Adipose tissue (tissue), 3 donors: ENCODE measurements at regions not wholly inside any gene's neighbourhood (a gene's known extent, or its start where the extent isn't known, plus 50 kb on each side); places are given as distances from the start of the nearest gene placed in this dataset.

Source experiments
- H3K27ac ChIP-seq: one replicate; pipeline ENCODE4 v1.5.1; 2013; ENCODE audit warnings: low read depth, low read length
- WGBS, 3 donors: extraction: QIAGEN DNeasy Blood & Tissue Kit; methylation state at CpG; one replicate each; pipeline ENCODE4 v1.1.7; 2013; 5-methylcytosine and 5-hydroxymethylcytosine counted together
- donor health status: healthy with polysubstance abuse.
- donor health status: Bipolar disorder and iron deficiency.
- donor health status: healthy.

DNA sequence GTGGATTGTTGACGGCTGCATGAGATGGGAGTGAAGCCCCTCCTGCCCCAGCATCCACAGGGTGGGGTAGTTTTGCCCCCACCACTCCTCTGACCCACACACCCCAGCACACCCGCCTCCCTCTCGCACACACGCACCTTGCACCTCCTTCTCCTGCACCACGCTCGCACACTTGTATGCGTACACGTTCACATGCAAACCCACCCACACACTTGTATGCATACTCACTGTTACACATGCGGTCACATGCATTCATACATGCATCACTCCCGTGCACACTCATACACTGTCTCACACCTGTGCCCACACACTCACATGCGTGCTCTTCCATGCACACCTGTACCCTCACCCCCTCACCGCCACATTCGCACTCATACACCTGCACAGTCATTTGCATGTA lies 70.5 kb upstream of the CIBAR2 start:
- no peak overlapping the region for H3K27ac ChIP-seq
- 94 to 96% (median 94%) methylated on average over 13 of the region's 13 CpGs for WGBS, 3 donors

DNA sequence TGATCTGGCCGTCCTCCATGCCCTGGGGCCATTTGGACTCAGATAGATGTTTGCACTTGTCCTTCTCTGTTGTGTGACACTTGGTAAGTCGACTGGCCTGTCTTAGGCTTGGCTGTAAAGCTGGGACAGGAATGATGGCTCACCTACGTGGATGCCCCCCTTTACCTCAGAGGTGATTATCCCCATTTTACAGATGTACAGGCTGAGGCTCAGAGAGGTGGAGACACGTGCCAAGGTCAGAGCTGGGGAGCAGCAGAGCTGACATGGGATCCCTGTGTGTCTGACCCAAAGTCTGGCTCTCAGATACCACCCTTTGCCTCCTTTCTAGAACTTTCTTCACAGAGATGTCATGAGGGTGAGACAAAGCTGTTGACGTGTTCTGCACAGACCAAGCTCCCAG lies 71.3 kb upstream of the CIBAR2 start:
- 91 to 92% (median 91%) methylated on average over 5 of the region's 5 CpGs for WGBS, 3 donors
- H3K27ac ChIP-seq = no peak overlapping the region

DNA sequence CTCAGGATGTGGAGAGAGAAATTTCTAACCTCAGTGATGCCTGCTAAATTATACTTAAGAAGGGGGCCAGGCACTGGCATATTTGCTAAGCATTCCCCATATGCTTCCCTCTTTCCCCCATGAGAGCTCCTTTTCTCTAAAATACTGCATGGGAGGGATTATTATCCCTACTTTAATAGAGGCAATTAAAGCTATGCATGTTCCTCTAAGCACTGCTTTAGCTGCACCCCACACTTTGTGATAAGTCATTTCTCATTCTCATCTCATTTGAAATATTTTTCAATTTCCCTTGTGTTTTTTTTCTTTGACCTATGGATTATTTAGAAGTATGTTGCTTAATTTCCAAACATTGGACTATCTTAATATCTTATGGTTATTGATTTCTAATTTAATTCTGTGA lies 72.1 kb upstream of the CIBAR2 start:
- H3K27ac ChIP-seq = no peak overlapping the region

GRCh38 chr16:85185303-85186100 lies 73.2 kb upstream of the CIBAR2 start:
- H3K27ac ChIP-seq = no peak overlapping the region
- WGBS, 3 donors = 89 to 92% (median 90%) methylated on average over 22 of the region's 22 CpGs

DNA sequence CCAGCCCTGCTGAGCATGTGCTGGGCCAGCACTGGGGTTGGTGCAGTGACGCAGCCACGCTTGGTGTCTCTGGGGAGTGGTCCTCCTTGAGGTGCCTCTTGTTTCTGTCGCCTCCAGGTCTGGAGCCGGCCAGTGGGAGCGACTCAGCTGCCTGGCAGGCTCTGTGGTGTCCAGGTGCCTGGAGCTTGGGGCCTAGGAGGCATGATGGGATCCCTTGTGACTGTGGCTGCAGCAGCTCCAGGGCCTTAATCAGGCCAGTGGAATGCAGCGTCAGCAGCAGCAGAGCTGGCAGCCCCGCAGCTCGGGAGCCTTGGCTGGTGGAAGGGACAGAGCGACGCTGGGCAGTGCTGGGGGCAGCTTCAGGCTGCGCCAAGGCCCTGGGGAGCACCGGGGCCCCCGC lies 74.7 kb upstream of the CIBAR2 start:
- 65 to 85% (median 72%) methylated on average over 13 of the region's 13 CpGs for WGBS, 3 donors
- H3K27ac ChIP-seq = no peak overlapping the region

- no peak overlapping the region for H3K27ac ChIP-seq
- 76 to 90% (median 85%) methylated on average over 12 to 13 of the region's 13 CpGs for WGBS, 3 donors
Observed at GRCh38 chr16:85187447-85187846, 75.2 kb upstream of the CIBAR2 start.

DNA sequence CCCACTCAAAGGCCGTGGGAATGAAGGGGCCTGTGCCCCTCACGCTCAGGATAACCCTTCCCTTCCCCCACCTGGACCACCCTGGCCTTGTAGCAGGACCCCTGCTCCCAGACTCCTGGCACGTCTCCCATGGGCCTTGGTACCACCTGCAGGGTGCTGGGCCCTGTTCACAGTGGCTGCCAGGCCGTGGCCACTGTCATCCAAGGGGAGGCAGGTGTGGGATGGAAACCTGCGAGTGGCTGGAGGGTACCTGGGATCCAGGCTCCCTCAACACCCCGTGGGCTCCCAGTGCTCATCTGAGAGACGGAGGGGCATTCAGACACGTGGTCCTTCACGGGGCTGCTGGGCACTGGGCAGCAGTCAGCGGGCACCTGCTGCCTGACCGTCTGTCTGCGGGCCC lies 75.6 kb upstream of the CIBAR2 start:
- WGBS, 3 donors = 91 to 94% (median 92%) methylated on average over 11 to 12 of the region's 12 CpGs
- H3K27ac ChIP-seq = no peak overlapping the region

GRCh38 chr16:85188822-85189672 lies 76.8 kb upstream of the CIBAR2 start:
- H3K27ac ChIP-seq = no peak overlapping the region
- 41 to 87% (median 71%) methylated on average over 3 of the region's 3 CpGs for WGBS, 3 donors

DNA sequence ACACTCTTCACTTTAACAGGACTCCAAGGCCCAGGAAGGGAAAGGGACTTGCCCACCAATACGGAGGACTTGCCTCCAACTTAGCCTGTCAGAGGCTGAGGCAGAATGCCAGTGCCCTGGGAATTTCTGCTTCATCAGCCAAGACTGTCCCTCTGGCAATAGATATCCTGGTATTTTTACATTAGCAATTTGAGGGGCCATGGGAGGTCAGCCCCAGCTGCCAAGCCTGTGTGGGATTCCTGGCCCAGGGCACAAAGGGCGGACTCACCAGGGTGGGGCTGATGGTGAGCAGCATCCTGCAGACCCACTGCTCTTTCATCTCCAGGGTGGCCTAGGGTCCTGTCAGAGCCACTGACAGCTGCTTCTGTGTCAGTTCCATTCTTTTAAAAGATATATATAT lies 78.3 kb upstream of the CIBAR2 start:
- no peak overlapping the region for H3K27ac ChIP-seq
- WGBS, 3 donors = 76 to 85% (median 80%) methylated on average over 2 of the region's 2 CpGs

GRCh38 chr16:85191341-85191965 lies 79.2 kb upstream of the CIBAR2 start:
- no peak overlapping the region for H3K27ac ChIP-seq
- WGBS, 3 donors = 91 to 93% (median 92%) methylated on average over 19 of the region's 19 CpGs

DNA sequence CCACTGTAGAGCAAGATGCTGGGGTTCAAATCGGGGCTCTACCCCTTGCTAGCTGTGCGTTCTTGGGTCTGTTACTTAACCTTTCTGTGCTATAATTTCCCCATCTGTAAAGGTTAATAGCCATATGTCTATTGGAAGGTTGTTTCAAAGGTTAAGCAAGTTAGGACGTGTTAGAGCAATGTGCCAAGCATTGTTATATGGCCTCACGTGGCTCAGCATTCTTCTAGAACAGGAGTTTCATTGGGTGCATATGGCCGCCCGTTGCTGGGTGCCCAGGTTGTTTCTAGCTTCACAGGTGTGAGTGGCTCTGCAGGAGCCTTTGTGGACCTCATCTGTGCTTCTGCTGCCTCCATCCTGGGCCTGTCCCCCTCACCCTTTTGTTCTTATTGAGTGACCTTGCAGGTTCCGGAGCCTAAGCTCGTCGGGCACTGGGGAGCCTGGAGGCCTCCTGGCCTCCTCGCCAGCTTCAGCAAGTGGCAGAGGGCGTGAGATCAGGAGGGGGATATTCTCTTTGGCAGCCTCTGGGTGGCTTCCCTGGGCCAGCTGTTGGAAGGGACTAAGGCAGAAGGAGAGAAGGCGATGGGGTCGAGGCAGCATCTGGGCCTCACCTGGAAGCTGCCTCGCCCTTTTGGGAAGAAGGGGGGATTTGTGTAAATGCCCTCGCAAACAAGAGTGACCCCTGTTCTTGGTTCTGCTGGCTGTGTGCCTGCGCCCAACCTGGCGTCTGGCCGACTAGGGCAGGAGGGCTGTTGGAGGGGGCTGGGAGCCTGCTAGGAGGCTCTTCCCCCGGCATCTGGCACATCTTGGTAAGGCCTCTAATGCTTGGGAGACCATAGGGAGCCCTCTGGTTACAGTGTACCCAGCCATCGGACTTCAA lies 80.2 kb upstream of the CIBAR2 start:
- WGBS, 3 donors = 75 to 81% (median 76%) methylated on average over 20 of the region's 20 CpGs
- H3K27ac ChIP-seq = no peak overlapping the region

- 74 to 85% (median 74%) methylated on average over 6 of the region's 6 CpGs for WGBS, 3 donors
- H3K27ac ChIP-seq = no peak overlapping the region
Observed at GRCh38 chr16:85193115-85193493, 80.8 kb upstream of the CIBAR2 start.

DNA sequence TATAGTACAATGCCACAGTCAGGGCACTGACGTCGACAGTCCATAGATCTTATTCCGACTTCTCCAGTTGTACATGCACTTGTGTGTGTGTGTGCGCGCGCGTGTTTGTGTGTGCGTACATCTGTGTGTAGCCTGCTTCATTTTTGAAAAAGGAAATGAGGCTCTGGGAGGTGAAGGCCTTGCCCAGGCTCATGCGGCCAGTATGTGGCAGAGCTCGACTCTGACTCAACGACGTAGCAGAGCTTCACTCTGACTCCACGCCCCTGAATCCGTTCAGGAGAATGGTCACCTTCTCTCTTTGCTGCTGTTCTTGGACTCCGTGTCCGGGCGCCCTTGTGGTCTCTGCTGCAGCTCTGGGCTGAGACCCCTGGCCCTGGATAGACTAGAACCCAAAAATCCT lies 81.6 kb upstream of the CIBAR2 start:
- H3K27ac ChIP-seq = no peak overlapping the region
- 94 to 97% (median 97%) methylated on average over 17 of the region's 17 CpGs for WGBS, 3 donors

GRCh38 chr16:85194307-85195270 lies 82.3 kb upstream of the CIBAR2 start:
- no peak overlapping the region for H3K27ac ChIP-seq

DNA sequence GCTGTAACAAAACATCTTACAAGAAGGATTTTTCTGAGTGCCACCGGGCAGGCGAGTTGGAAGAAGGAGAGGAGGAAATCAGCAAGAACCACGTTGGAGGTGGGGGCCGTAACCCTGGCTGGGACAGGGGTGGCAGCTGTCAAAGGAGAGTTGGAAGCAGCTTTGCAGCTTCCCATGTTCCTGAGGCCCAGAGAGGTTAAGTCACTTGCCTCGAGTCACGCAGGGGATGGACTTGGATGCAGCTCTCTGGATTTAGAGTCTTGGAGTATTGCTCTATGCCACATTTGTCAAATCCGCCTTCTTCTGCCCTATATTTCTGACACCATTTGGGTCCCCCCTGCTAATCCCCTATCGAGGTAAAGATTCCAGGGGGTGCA lies 83.0 kb upstream of the CIBAR2 start:
- H3K27ac ChIP-seq = no peak overlapping the region
- 78 to 83% (median 81%) methylated on average over 8 of the region's 8 CpGs for WGBS, 3 donors

More at GRCh38 chr16:85194307-85195270, 82.3 kb upstream of the CIBAR2 start:
- WGBS, 3 donors = 90 to 92% (median 90%) methylated on average over 15 of the region's 15 CpGs

DNA sequence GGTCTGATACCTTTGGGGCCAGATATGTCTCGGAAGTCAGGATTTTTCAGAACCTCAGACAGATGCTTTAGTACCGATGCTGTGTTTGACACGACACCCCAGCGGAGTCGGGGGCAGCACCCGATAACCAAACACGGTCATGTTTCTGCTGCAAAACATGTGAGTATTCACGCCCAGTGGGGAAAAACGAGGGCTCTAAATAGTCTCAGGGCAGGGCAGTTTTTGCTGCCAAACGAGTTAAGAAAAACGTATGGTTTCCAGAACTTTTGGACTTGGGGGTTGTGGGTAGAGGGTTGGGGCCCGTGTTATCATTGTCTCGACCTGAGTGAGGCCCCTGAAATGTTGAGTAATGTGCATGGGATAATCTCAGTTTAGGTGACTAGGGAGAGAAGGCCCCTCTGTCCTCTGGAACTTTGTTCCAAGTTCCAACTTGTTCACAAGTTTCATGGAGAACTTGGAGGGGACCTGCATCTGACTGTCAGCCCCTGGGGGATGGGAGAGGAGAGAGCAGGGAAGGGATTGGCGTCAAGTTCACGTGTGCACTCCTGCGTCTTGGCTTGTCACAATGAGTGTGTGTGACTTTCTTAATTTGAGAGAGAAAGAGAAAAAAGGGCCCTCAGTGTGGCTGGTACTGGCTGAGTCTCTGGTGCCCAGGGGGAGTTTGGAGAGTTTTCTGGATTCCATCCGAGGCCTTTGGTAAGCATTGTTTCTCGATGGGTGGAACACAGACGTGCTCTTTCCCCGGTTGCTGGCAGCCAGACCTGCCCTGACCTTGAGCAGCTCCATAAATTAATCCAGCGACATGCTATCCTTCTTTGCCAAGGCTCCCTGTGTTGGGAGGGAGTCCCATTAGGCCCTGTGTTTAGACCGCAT lies 83.9 kb upstream of the CIBAR2 start:
- no peak overlapping the region for H3K27ac ChIP-seq
- 27 to 60% (median 56%) methylated on average over 22 of the region's 22 CpGs for WGBS, 3 donors
